ENCODE measurements at regions not wholly inside any gene's neighbourhood (a gene's known extent, or its start where the extent isn't known, plus 50 kb on each side); places are given as distances from the start of the nearest gene placed in this dataset.

GRCh38 chrX:87744391-87744790 lies 226.8 kb downstream of the KLHL4 start:
- ATAC-seq (no peak), DNase-seq (no peak)
- no peaks in the 10 kb centered on the region for H3K9me3 Mint-ChIP-seq
- no peaks in the 10 kb centered on the region for H3K4me1 Mint-ChIP-seq (ENCODE audit: low read depth)
- intact Hi-C loops (cut with micrococcal nuclease): no loop called here
- no peak overlapping the region for H3K27ac Mint-ChIP-seq
- no peak overlapping the region for H3K4me3 Mint-ChIP-seq
- H3K36me3 Mint-ChIP-seq (ENCODE audit: low read depth): no peaks in the 10 kb centered on the region
- H3K27me3 Mint-ChIP-seq: no peaks in the 10 kb centered on the region
- ChIA-PET CTCF (no interaction called here), POLR2A (no interaction called here)
- TF ChIP-seq, protein P1, sequence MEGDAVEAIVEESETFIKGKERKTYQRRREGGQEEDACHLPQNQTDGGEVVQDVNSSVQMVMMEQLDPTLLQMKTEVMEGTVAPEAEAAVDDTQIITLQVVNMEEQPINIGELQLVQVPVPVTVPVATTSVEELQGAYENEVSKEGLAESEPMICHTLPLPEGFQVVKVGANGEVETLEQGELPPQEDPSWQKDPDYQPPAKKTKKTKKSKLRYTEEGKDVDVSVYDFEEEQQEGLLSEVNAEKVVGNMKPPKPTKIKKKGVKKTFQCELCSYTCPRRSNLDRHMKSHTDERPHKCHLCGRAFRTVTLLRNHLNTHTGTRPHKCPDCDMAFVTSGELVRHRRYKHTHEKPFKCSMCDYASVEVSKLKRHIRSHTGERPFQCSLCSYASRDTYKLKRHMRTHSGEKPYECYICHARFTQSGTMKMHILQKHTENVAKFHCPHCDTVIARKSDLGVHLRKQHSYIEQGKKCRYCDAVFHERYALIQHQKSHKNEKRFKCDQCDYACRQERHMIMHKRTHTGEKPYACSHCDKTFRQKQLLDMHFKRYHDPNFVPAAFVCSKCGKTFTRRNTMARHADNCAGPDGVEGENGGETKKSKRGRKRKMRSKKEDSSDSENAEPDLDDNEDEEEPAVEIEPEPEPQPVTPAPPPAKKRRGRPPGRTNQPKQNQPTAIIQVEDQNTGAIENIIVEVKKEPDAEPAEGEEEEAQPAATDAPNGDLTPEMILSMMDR (IDR thresholded peaks at IDR 0.05): no peak

DNA sequence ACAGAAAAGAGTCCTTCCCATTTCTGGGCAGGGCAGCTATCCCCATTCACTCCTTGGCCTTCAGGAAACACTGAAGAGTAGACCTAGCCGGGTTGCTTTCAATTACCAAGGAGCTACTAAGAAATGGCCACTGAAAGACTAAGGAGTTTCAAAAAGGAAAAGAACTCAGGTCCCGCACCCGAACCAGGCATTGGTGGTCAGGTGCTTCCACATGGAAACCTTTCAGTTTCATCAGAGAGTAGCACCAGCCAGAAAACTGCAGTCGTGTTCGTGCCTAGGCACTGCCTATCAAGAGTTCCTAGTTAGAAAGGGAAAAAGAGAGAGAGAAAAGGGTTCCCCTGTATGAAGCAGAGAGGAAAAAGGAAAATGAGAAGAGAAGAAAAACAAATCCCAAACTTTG lies 237.9 kb downstream of the KLHL4 start:
- H3K9me3 Mint-ChIP-seq: peaks cover 4% of the 10 kb centered on the region
- ChIA-PET POLR2A (no interaction called here), CTCF (no interaction called here)
- no peaks in the 10 kb centered on the region for H3K27me3 Mint-ChIP-seq
- no peak overlapping the region for H3K27ac Mint-ChIP-seq
- ATAC-seq: no peak
- H3K4me3 Mint-ChIP-seq: no peak overlapping the region
- TF ChIP-seq, protein P1 (IDR thresholded peaks at IDR 0.05): no peak
- no peaks in the 10 kb centered on the region for H3K4me1 Mint-ChIP-seq (ENCODE audit: low read depth)
- DNase-seq: no peak
- no peaks in the 10 kb centered on the region for H3K36me3 Mint-ChIP-seq (ENCODE audit: low read depth)
- intact Hi-C loops (cut with micrococcal nuclease): no loop called here

GRCh38 chrX:87788976-87789375 lies 271.4 kb downstream of the KLHL4 start:
- DNase-seq (no peak), ATAC-seq (no peak)
- ChIA-PET POLR2A (no interaction called here), CTCF (no interaction called here)
- H3K4me1 Mint-ChIP-seq (ENCODE audit: low read depth): no peaks in the 10 kb centered on the region
- intact Hi-C loops (cut with micrococcal nuclease): no loop called here
- no peak overlapping the region for H3K27ac Mint-ChIP-seq
- H3K27me3 Mint-ChIP-seq: no peaks in the 10 kb centered on the region
- H3K36me3 Mint-ChIP-seq (ENCODE audit: low read depth): no peaks in the 10 kb centered on the region
- TF ChIP-seq, protein P1 (IDR thresholded peaks at IDR 0.05): no peak
- H3K9me3 Mint-ChIP-seq: peaks cover 6% of the 10 kb centered on the region
- no peak overlapping the region for H3K4me3 Mint-ChIP-seq

- no peak overlapping the region for H3K4me3 Mint-ChIP-seq
- no peaks in the 10 kb centered on the region for H3K9me3 Mint-ChIP-seq
- TF ChIP-seq, protein P1 (IDR thresholded peaks at IDR 0.05): no peak
- no peaks in the 10 kb centered on the region for H3K36me3 Mint-ChIP-seq (ENCODE audit: low read depth)
- ChIA-PET CTCF (no interaction called here), POLR2A (no interaction called here)
- intact Hi-C loops (cut with micrococcal nuclease): no loop called here
- ATAC-seq: no peak
- no peaks in the 10 kb centered on the region for H3K27me3 Mint-ChIP-seq
- no peak for DNase-seq
- no peaks in the 10 kb centered on the region for H3K4me1 Mint-ChIP-seq (ENCODE audit: low read depth)
- H3K27ac Mint-ChIP-seq: no peak overlapping the region
Measured at GRCh38 chrX:87798039-87798438, 280.4 kb downstream of the KLHL4 start.

GRCh38 chrX:87805829-87806490 lies 288.4 kb downstream of the KLHL4 start:
- Mint-ChIP-seq H3K4me3 (no peak overlapping the region), H3K9me3 (no peaks in the 10 kb centered on the region), H3K4me1 (ENCODE audit: low read depth) (no peaks in the 10 kb centered on the region), H3K27me3 (no peaks in the 10 kb centered on the region), H3K27ac (no peak overlapping the region), H3K36me3 (ENCODE audit: low read depth) (no peaks in the 10 kb centered on the region)
- intact Hi-C loops (cut with micrococcal nuclease): no loop called here
- POLR2A ChIA-PET: no interaction called here
- no peak for ATAC-seq
- no peak for DNase-seq
- TF ChIP-seq, protein P1 (IDR thresholded peaks at IDR 0.05): no peak
- CTCF ChIA-PET: no interaction called here

Data from activated CD8-positive, alpha-beta T cell treated with anti-CD3 and anti-CD28 coated beads for 36 hours (primary cell).